ENCODE measurements at regions not wholly inside any gene's neighbourhood (a gene's known extent, or its start where the extent isn't known, plus 50 kb on each side); places are given as distances from the start of the nearest gene placed in this dataset.

DNA sequence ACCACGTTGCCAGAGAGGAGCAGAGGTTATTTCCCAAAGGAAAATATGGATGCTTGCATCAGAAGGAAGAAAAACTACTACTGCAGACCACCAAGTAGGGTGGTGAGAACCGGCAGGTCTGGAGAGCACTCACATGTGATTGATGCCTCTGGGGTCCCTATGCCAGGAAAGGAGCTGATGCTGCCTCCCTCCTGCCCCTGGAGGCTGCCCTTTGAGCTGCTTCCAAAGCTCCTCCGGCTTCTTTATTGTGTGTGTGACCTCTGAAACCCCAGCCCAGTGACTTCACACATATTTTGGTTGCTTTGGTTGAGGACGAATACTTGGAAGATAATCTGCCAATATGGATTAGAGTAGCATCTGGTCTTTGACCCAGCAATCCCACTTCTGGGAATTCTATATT, 133.4 kb downstream of the AACS start:
- Histone ChIP-seq H2BK5ac (ENCODE audit: insufficient read length, low read length) (no peak overlapping the region), H4K8ac (replicated peaks; ENCODE audit: insufficient read length, low read depth, low read length) (no peak overlapping the region), H4K91ac (ENCODE audit: insufficient read length, low read depth, low read length) (no peak overlapping the region), H3K14ac (ENCODE audit: insufficient read depth, low read length) (no peak overlapping the region), H2BK120ac (ENCODE audit: low read depth, low read length, poor library complexity, severe bottlenecking) (no peak overlapping the region), H2BK12ac (ENCODE audit: insufficient read length, low read depth, low read length) (no peak overlapping the region), H3K79me2 (ENCODE audit: insufficient read depth, low read length) (peaks cover 28% of the 10 kb centered on the region; the same call in 1 of the 2 replicates), H3K23me2 (ENCODE audit: insufficient read length, low read depth, low read length, poor library complexity, severe bottlenecking) (no peaks in the 10 kb centered on the region), H3K4me1 (ENCODE audit: insufficient read depth, low read length) (peaks cover 2% of the 10 kb centered on the region; the same call in 1 of the 2 replicates), H3K9ac (ENCODE audit: extremely low read depth, insufficient read length, low read length) (no peak overlapping the region), H4K5ac (ENCODE audit: insufficient read length, low read depth, low read length) (no peak overlapping the region), H3K4ac (ENCODE audit: low read depth, low read length) (no peak overlapping the region), H3K4me2 (ENCODE audit: insufficient read depth, insufficient read length, low read length) (no peak overlapping the region), H2AK5ac (ENCODE audit: insufficient read length, low read length) (no peak overlapping the region), H2BK15ac (ENCODE audit: low read depth, low read length) (no peak overlapping the region), H3K79me1 (ENCODE audit: insufficient read depth, low read depth, low read length, poor library complexity, severe bottlenecking) (peaks cover 5% of the 10 kb centered on the region), H3K56ac (ENCODE audit: insufficient read length, low read depth, low read length) (no peak overlapping the region), H4K20me1 (ENCODE audit: control insufficient read depth, insufficient read depth, insufficient read length) (no peaks in the 10 kb centered on the region), H3K23ac (ENCODE audit: insufficient read length, low read depth, low read length) (no peak overlapping the region), H3K27ac (ENCODE audit: insufficient read length, low read depth, low read length) (no peak overlapping the region), H3T11ph (ENCODE audit: low read length) (no peak overlapping the region), H3K9me3 (ENCODE audit: control insufficient read depth, low read depth, low read length) (peaks cover 4% of the 10 kb centered on the region), H2AFZ (ENCODE audit: low read length) (no peak overlapping the region), H3K27me3 (ENCODE audit: insufficient read depth, low read length) (no peaks in the 10 kb centered on the region), H3K18ac (ENCODE audit: insufficient read length, low read depth, low read length) (no peak overlapping the region), H2BK20ac (ENCODE audit: low read depth, low read length, poor library complexity, severe bottlenecking) (no peak overlapping the region)
- no peak overlapping the region for H3K4me3 Mint-ChIP-seq
- TF ChIP-seq, protein P1, sequence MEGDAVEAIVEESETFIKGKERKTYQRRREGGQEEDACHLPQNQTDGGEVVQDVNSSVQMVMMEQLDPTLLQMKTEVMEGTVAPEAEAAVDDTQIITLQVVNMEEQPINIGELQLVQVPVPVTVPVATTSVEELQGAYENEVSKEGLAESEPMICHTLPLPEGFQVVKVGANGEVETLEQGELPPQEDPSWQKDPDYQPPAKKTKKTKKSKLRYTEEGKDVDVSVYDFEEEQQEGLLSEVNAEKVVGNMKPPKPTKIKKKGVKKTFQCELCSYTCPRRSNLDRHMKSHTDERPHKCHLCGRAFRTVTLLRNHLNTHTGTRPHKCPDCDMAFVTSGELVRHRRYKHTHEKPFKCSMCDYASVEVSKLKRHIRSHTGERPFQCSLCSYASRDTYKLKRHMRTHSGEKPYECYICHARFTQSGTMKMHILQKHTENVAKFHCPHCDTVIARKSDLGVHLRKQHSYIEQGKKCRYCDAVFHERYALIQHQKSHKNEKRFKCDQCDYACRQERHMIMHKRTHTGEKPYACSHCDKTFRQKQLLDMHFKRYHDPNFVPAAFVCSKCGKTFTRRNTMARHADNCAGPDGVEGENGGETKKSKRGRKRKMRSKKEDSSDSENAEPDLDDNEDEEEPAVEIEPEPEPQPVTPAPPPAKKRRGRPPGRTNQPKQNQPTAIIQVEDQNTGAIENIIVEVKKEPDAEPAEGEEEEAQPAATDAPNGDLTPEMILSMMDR (conservative IDR thresholded peaks at IDR 0.05): peak; percentile 52
- peaks cover 22 to 26% of the 10 kb centered on the region in 2 experiments for H3K4me1 Mint-ChIP-seq
- peaks cover 0 to 2% of the 10 kb centered on the region in 2 experiments; a peak in 3 of 5 replicates for H3K9me3 Mint-ChIP-seq
- WGBS (ENCODE audit: extremely low coverage, insufficient read length, low lambda C conversion rate): no CpG with 5 or more reads among the region's 4 CpGs
- H3K36me3 Mint-ChIP-seq (ENCODE audit: insufficient read depth in 1 of 3, low read depth in 3 of 3): peaks cover 3 to 36% (median 15%) of the 10 kb centered on the region in 3 experiments; a peak in 6 of 7 replicates
- peaks cover 90% of the 10 kb centered on the region for H3K27me3 Mint-ChIP-seq (ENCODE audit: low read depth)
- no peak for DNase-seq
- H3K27ac Mint-ChIP-seq: no peak overlapping the region

Data from H9 (cell line).